Esophagus (tissue), 2 donors: ENCODE measurements at regions not wholly inside any gene's neighbourhood (a gene's known extent, or its start where the extent isn't known, plus 50 kb on each side); places are given as distances from the start of the nearest gene placed in this dataset.
A peak's percentile ranks its signal among the peaks of the same experiment; 100 is the strongest.

Experiments used
- H3K27ac ChIP-seq, 2 donors: one replicate each; pipeline ENCODE4 v1.5.1; 2013; ENCODE audit warnings: low read depth in 2 of 2, mild to moderate bottlenecking in 2 of 2, inconsistent platforms in 1 of 2, low read length in 1 of 2, moderate library complexity in 1 of 2
- H3K27me3 ChIP-seq, 2 donors: one replicate each; pipeline ENCODE4 v1.6.1; 2013; ENCODE audit warnings: low read length in 2 of 2, control low read depth in 1 of 2, mild to moderate bottlenecking in 1 of 2; ENCODE audit not compliant: insufficient read depth in 2 of 2, control insufficient read depth in 1 of 2
- H3K36me3 ChIP-seq, 2 donors: one replicate each; pipeline ENCODE4 v1.6.1; 2013; ENCODE audit warnings: low read length in 1 of 2; ENCODE audit not compliant: control insufficient read depth in 2 of 2, insufficient read depth in 2 of 2
- H3K4me1 ChIP-seq, 2 donors: one replicate each; pipeline ENCODE4 v1.6.1; 2013; ENCODE audit warnings: low read length in 1 of 2; ENCODE audit not compliant: control insufficient read depth in 2 of 2, insufficient read depth in 2 of 2
- H3K4me3 ChIP-seq, 2 donors: one replicate each; pipeline ENCODE4 v1.5.1; 2013; ENCODE audit warnings: low read length in 2 of 2, mild to moderate bottlenecking in 2 of 2, low read depth in 1 of 2, moderate library complexity in 1 of 2
- H3K9me3 ChIP-seq, 2 donors: one replicate each; pipeline ENCODE4 v1.6.1; 2013; ENCODE audit warnings: mild to moderate bottlenecking in 2 of 2, low read depth in 1 of 2, low read length in 1 of 2, moderate library complexity in 1 of 2; ENCODE audit not compliant: control insufficient read depth in 2 of 2, insufficient read depth in 1 of 2
- WGBS, 2 donors: extraction: QIAGEN DNeasy Blood & Tissue Kit; methylation state at CpG; one replicate each; pipeline ENCODE4 v1.1.7; 2013; 5-methylcytosine and 5-hydroxymethylcytosine counted together
- donor health status: healthy with polysubstance abuse.
- donor health status: Bipolar disorder and iron deficiency.

- Histone ChIP-seq H3K36me3 (no peaks in the 10 kb centered on the region), H3K27me3 (no peaks in the 10 kb centered on the region), H3K4me1 (peaks cover 5 to 17% of the 10 kb centered on the region in 2 donors), H3K4me3 (no peak overlapping the region), H3K27ac (peak overlapping the region; percentile 62 to 85), H3K9me3 (no peaks in the 10 kb centered on the region)
- WGBS, 2 donors: 93 to 94% methylated on average over 4 of the region's 4 CpGs
Measured at GRCh38 chr6:109893606-109894005, 84.5 kb upstream of the GPR6 start.

DNA sequence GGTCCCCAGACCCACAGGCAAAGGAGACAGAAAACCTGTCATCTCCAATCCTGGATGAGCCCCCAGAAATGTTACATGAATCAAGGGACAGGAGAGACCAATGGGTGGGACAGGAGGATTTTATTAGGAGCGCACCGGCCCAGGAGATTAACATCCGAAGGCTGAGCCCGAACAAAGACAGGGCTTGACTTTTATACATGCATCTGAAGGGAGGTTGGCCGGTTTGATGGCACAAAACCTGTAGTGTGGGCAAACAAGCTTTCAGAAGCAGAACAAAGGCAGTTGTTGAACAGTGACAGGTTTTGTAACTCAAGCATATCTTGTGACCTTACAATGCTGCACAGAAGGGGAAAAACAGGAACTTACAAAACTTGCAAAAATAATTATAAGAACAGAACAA, 83.9 kb upstream of the GPR6 start:
- H3K4me1 ChIP-seq: peaks cover 5 to 17% of the 10 kb centered on the region in 2 donors
- no peaks in the 10 kb centered on the region for H3K27me3 ChIP-seq
- WGBS, 2 donors: 71% methylated on average over 5 of the region's 5 CpGs
- no peak overlapping the region for H3K4me3 ChIP-seq
- no peaks in the 10 kb centered on the region for H3K36me3 ChIP-seq
- no peaks in the 10 kb centered on the region for H3K9me3 ChIP-seq
- peak overlapping the region; percentile 62 to 85 for H3K27ac ChIP-seq

- H3K4me3 ChIP-seq: no peak overlapping the region
- no peaks in the 10 kb centered on the region for H3K27me3 ChIP-seq
- H3K9me3 ChIP-seq: no peaks in the 10 kb centered on the region
- WGBS, 2 donors: 67 to 69% methylated on average over 1 of the region's 1 CpG
- H3K27ac ChIP-seq: no peak overlapping the region
- no peaks in the 10 kb centered on the region for H3K36me3 ChIP-seq
- peaks cover 3 to 17% of the 10 kb centered on the region in 2 donors for H3K4me1 ChIP-seq
Measured at GRCh38 chr6:109896341-109896740, 81.8 kb upstream of the GPR6 start.

DNA sequence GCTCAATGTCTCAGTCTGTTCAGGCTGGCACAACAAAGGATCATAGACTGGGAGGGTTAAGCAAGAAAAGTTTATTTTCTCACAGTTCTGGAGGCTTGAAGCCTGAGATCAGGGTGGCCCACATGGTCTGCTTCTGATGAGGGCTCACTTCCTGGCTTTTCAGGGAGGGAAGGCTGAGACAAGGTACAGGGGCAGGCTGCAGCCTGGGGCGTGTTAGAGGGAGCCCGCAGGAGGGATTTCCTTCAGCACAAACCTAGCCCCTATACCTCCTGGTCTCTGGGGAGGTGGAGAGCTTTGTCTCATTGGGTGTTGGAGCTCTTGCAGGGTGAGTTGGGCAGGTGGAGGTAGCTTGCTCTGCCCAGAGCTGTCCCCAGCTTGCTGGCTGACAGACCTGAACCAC, 81.1 kb upstream of the GPR6 start:
- H3K27me3 ChIP-seq: no peaks in the 10 kb centered on the region
- H3K9me3 ChIP-seq: no peaks in the 10 kb centered on the region
- no peak overlapping the region for H3K4me3 ChIP-seq
- H3K36me3 ChIP-seq: no peaks in the 10 kb centered on the region
- peaks cover 3 to 16% of the 10 kb centered on the region in 2 donors for H3K4me1 ChIP-seq
- 82 to 88% methylated on average over 2 of the region's 2 CpGs for WGBS, 2 donors
- H3K27ac ChIP-seq: peak overlapping the region; percentile 33 to 69

DNA sequence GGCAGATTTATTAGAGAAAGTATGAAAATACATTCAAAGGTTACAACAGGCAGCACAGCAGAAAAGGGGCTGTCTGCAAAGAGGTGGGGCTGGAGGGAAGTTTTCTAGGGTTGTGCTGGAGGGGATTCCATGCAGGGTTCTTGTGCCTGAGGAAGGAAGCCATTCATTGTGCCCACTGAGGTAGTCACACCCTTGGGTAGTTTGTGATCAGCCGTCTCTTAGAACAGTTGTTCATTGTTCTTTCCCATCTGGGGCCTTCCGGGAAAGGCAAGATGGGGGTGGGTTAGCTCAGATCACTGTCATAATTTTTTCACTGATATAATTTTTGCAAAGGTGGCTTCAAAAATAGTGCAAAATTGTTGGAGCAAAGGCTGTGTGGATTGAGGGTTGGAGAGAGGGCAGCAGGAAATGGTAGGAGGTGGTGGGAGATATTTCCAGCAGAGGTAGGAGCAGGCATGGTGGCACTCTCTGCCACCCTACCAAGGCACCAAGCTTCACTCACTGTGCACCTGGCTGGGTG, 80.5 kb upstream of the GPR6 start:
- WGBS, 2 donors: 72 to 85% methylated on average over 2 of the region's 2 CpGs
- Histone ChIP-seq H3K4me3 (no peak overlapping the region), H3K36me3 (no peaks in the 10 kb centered on the region), H3K27me3 (no peaks in the 10 kb centered on the region), H3K9me3 (no peaks in the 10 kb centered on the region), H3K27ac (no peak overlapping the region), H3K4me1 (peaks cover 3 to 13% of the 10 kb centered on the region in 2 donors)

DNA sequence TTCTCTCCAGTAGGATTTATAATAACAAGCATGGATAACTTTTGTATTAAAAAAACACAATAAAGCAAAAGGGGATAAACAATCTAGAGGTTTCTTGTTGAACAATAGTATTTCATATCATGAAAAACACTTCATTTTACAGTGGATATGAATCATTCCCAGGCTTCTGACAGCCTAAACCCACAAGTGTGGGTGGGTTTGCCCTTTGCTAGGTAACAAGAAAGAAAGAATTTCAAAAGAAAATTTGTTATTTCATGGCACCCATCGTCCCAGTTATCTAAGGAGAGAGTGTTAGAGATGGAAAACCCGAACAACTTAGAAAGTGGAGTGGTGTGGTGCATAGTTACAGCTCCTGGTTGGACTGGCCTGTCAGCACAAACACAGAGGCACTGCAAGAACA, 76.1 kb upstream of the GPR6 start:
- no peaks in the 10 kb centered on the region for H3K9me3 ChIP-seq
- no peaks in the 10 kb centered on the region for H3K27me3 ChIP-seq
- no peaks in the 10 kb centered on the region for H3K36me3 ChIP-seq
- H3K4me1 ChIP-seq: peaks cover 0 to 6% of the 10 kb centered on the region in 2 donors
- WGBS, 2 donors: 75 to 80% methylated on average over 2 of the region's 2 CpGs
- H3K27ac ChIP-seq: no peak overlapping the region
- no peak overlapping the region for H3K4me3 ChIP-seq

DNA sequence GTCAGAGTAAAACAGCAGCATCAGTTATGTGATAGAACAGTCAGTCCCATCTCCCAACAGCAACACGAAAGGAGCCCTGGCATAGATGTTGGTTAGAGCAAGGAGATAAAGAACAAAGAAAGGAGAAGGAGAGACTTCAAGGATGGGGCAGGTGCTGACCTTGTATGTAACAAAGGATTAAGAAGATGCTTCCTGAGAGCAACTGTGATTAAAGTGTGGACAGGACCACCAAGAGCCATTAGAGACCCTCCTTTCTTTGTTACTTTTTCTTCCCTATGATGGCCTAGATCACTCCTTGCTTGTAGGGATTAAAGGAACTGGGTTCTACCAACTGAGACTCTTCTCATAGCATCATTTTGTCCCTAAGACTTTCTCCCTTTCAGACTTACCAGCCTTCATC, 75.2 kb upstream of the GPR6 start:
- Histone ChIP-seq H3K4me3 (no peak overlapping the region), H3K9me3 (no peaks in the 10 kb centered on the region), H3K36me3 (no peaks in the 10 kb centered on the region), H3K4me1 (peaks cover 0 to under 1% of the 10 kb centered on the region in 2 donors), H3K27me3 (no peaks in the 10 kb centered on the region), H3K27ac (no peak overlapping the region)
- WGBS, 2 donors: 74 to 81% methylated on average over 1 of the region's 1 CpG

- Histone ChIP-seq H3K4me1 (peaks cover 0 to 8% of the 10 kb centered on the region in 2 donors), H3K4me3 (no peak overlapping the region), H3K27me3 (no peaks in the 10 kb centered on the region), H3K36me3 (no peaks in the 10 kb centered on the region), H3K27ac (no peak overlapping the region), H3K9me3 (no peaks in the 10 kb centered on the region)
- WGBS, 2 donors: 58 to 74% methylated on average over 1 of the region's 1 CpG
Measured at GRCh38 chr6:109910571-109910970, 67.5 kb upstream of the GPR6 start.

- Histone ChIP-seq H3K4me3 (no peak overlapping the region), H3K27me3 (no peaks in the 10 kb centered on the region), H3K36me3 (no peaks in the 10 kb centered on the region), H3K4me1 (peaks cover 0 to 8% of the 10 kb centered on the region in 2 donors), H3K27ac (no peak overlapping the region), H3K9me3 (no peaks in the 10 kb centered on the region)
- WGBS, 2 donors: 55 to 56% methylated on average over 3 of the region's 3 CpGs
Measured at GRCh38 chr6:109912118-109912517, 66.0 kb upstream of the GPR6 start.

DNA sequence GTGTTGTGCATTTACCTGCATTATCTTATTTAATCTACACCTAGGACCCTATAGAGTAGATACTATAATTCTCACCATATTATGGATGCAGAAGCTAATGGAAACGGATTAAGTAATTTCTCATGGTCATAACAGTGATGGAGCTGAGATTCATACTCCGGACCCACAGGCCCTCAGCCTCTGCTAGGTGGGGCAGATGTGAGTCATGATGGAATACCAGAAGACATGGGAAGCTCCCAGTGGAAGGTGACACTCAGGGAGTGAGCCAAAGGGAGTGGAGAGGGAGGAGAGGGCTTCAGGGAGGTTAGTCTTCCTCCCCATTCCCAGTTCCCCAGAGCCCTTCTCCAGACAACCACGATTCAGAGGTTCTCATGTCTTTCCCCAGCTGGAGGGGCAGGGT, 65.2 kb upstream of the GPR6 start:
- Histone ChIP-seq H3K4me3 (no peak overlapping the region), H3K36me3 (no peaks in the 10 kb centered on the region), H3K4me1 (peaks cover 0 to 8% of the 10 kb centered on the region in 2 donors), H3K27ac (no peak overlapping the region), H3K9me3 (no peaks in the 10 kb centered on the region), H3K27me3 (no peaks in the 10 kb centered on the region)
- WGBS, 2 donors: 81 to 85% methylated on average over 3 of the region's 3 CpGs
